ENCODE measurements at regions not wholly inside any gene's neighbourhood (a gene's known extent, or its start where the extent isn't known, plus 50 kb on each side); places are given as distances from the start of the nearest gene placed in this dataset.

GRCh38 chr6:122147291-122147690 lies 252.2 kb upstream of the HSF2 start:
- no peak overlapping the region for H2AFZ ChIP-seq (ENCODE audit: low read depth, low read length)
- no peak overlapping the region for H3K27ac ChIP-seq (ENCODE audit: low read length)
- no peaks in the 10 kb centered on the region for H3K27me3 ChIP-seq (ENCODE audit: insufficient read depth, low read depth, low read length)
- no peak overlapping the region for H3K4me2 ChIP-seq (ENCODE audit: low read length)
- no peaks in the 10 kb centered on the region for H4K20me1 ChIP-seq (ENCODE audit: insufficient read depth)
- no peaks in the 10 kb centered on the region for H3K9me2 ChIP-seq (ENCODE audit: insufficient read depth, low read length)
- H3K9ac ChIP-seq (ENCODE audit: low read length), result no peak overlapping the region
- no peaks in the 10 kb centered on the region for H3F3A ChIP-seq (ENCODE audit: insufficient read depth, low read length, poor library complexity, severe bottlenecking)
- H3K9me3 ChIP-seq (ENCODE audit: low read length), result no peaks in the 10 kb centered on the region
- H3K79me2 ChIP-seq (replicated peaks; ENCODE audit: insufficient read depth, low read length), result no peaks in the 10 kb centered on the region
- TF ChIP-seq SMC3 (conservative IDR thresholded peaks at IDR 0.05; ENCODE audit: poor library complexity) (no peak), TAF1 (IDR thresholded peaks at IDR 0.05; ENCODE audit: low read depth) (no peak), RAD21 (conservative IDR thresholded peaks at IDR 0.05) (no peak), REST (IDR thresholded peaks at IDR 0.05; ENCODE audit: borderline replicate concordance) (no peak), EZH2 (IDR thresholded peaks at IDR 0.05; ENCODE audit: borderline replicate concordance, insufficient read depth, low read length, poor library complexity, severe bottlenecking) (no peak), EP300 (conservative IDR thresholded peaks at IDR 0.05; ENCODE audit: poor library complexity, severe bottlenecking) (no peak), MXI1 (conservative IDR thresholded peaks at IDR 0.05; ENCODE audit: poor library complexity, severe bottlenecking) (no peak)
- TF ChIP-seq, protein P1, sequence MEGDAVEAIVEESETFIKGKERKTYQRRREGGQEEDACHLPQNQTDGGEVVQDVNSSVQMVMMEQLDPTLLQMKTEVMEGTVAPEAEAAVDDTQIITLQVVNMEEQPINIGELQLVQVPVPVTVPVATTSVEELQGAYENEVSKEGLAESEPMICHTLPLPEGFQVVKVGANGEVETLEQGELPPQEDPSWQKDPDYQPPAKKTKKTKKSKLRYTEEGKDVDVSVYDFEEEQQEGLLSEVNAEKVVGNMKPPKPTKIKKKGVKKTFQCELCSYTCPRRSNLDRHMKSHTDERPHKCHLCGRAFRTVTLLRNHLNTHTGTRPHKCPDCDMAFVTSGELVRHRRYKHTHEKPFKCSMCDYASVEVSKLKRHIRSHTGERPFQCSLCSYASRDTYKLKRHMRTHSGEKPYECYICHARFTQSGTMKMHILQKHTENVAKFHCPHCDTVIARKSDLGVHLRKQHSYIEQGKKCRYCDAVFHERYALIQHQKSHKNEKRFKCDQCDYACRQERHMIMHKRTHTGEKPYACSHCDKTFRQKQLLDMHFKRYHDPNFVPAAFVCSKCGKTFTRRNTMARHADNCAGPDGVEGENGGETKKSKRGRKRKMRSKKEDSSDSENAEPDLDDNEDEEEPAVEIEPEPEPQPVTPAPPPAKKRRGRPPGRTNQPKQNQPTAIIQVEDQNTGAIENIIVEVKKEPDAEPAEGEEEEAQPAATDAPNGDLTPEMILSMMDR (IDR thresholded peaks at IDR 0.05; ENCODE audit: poor library complexity, severe bottlenecking), result no peak
- H3K36me3 ChIP-seq (ENCODE audit: insufficient read depth, low read length), result no peaks in the 10 kb centered on the region
- no peak overlapping the region for H3K4me3 ChIP-seq (ENCODE audit: low read length)

DNA sequence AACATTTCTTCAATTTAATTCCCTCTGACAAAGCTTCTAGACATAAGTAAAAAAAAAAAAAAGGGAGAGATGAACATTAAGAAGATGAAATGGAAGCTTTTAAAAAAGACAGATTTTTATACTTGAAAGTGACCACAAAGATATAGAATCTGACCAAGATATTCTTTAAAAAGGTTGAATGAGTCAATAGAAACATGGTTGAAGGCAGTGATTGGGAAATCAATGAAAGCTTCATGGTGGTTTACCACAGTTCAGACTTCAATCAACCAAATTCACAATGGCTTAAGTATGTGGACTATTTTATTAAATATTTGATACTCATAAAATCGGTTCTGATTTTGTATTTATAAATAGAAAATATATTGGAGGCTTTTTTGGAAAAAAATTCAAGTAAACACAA lies 248.4 kb upstream of the HSF2 start:
- Histone ChIP-seq H3K4me3 (ENCODE audit: low read length) (no peak overlapping the region), H3K4me2 (ENCODE audit: low read length) (no peak overlapping the region), H3K27ac (ENCODE audit: low read length) (no peak overlapping the region), H3K9me2 (ENCODE audit: insufficient read depth, low read length) (no peaks in the 10 kb centered on the region), H3K9me3 (ENCODE audit: low read length) (no peaks in the 10 kb centered on the region), H2AFZ (ENCODE audit: low read depth, low read length) (no peak overlapping the region), H4K20me1 (ENCODE audit: insufficient read depth) (no peaks in the 10 kb centered on the region), H3K9ac (ENCODE audit: low read length) (no peak overlapping the region), H3K27me3 (ENCODE audit: insufficient read depth, low read depth, low read length) (no peaks in the 10 kb centered on the region), H3F3A (ENCODE audit: insufficient read depth, low read length, poor library complexity, severe bottlenecking) (no peaks in the 10 kb centered on the region), H3K36me3 (ENCODE audit: insufficient read depth, low read length) (no peaks in the 10 kb centered on the region), H3K79me2 (replicated peaks; ENCODE audit: insufficient read depth, low read length) (no peaks in the 10 kb centered on the region)
- TF ChIP-seq MXI1 (conservative IDR thresholded peaks at IDR 0.05; ENCODE audit: poor library complexity, severe bottlenecking) (no peak), SMC3 (conservative IDR thresholded peaks at IDR 0.05; ENCODE audit: poor library complexity) (no peak), RAD21 (conservative IDR thresholded peaks at IDR 0.05) (no peak), POLR2AphosphoS5 (IDR thresholded peaks at IDR 0.05) (no peak), EP300 (conservative IDR thresholded peaks at IDR 0.05; ENCODE audit: poor library complexity, severe bottlenecking) (no peak), TAF1 (IDR thresholded peaks at IDR 0.05; ENCODE audit: low read depth) (no peak), EZH2 (IDR thresholded peaks at IDR 0.05; ENCODE audit: borderline replicate concordance, insufficient read depth, low read length, poor library complexity, severe bottlenecking) (no peak)
- TF ChIP-seq, protein P1 (IDR thresholded peaks at IDR 0.05; ENCODE audit: poor library complexity, severe bottlenecking), result no peak
